Mesothelial cell of epicardium (in vitro differentiated cells): ENCODE measurements at regions not wholly inside any gene's neighbourhood (a gene's known extent, or its start where the extent isn't known, plus 50 kb on each side); places are given as distances from the start of the nearest gene placed in this dataset.

ENCODE experiments used
- DNase-seq, 2 experiments: peaks; one replicate each; pipeline ENCODE4 v3.0.0; 2021; ENCODE audit warnings: low spot score in 2 of 2; ENCODE audit not compliant: unreplicated experiment in 2 of 2
- H3K27ac Mint-ChIP-seq: 2 replicates; pipeline ENCODE4 v1.8.0; 2021; ENCODE audit warnings: mixed read lengths
- H3K27me3 Mint-ChIP-seq: 2 replicates; pipeline ENCODE4 v1.8.0; 2021; ENCODE audit warnings: low read depth, mixed read lengths
- H3K36me3 Mint-ChIP-seq: 2 replicates; pipeline ENCODE4 v1.8.0; 2021; ENCODE audit warnings: mixed read lengths
- H3K4me1 Mint-ChIP-seq: 2 replicates; pipeline ENCODE4 v1.8.0; 2021; ENCODE audit warnings: mixed read lengths
- H3K4me3 Mint-ChIP-seq: 2 replicates; pipeline ENCODE4 v1.8.0; 2021; ENCODE audit warnings: mild to moderate bottlenecking, moderate library complexity, mixed read lengths
- H3K9me3 Mint-ChIP-seq: 2 replicates; pipeline ENCODE4 v1.8.0; 2021; ENCODE audit warnings: mixed read lengths
- CTCF ChIP-seq: fragments of 200-600 bp; sonication (generic); IDR thresholded peaks from one replicate; pipeline ENCODE4 v1.5.0; 2021; ENCODE audit warnings: antibody characterized with exemption; ENCODE audit not compliant: unreplicated experiment

GRCh38 chr22:47308886-47309285 is 546.4 kb downstream of the TBC1D22A start:
- Mint-ChIP-seq H3K27me3 (no peaks in the 10 kb centered on the region), H3K9me3 (peaks cover 64% of the 10 kb centered on the region)
- DNase-seq, result no peak

GRCh38 chr22:47307822-47308221 is 545.4 kb downstream of the TBC1D22A start:
- Mint-ChIP-seq H3K4me3 (no peak overlapping the region), H3K9me3 (peaks cover 58% of the 10 kb centered on the region), H3K4me1 (no peaks in the 10 kb centered on the region), H3K27ac (no peak overlapping the region), H3K36me3 (no peaks in the 10 kb centered on the region), H3K27me3 (no peaks in the 10 kb centered on the region)
- TF ChIP-seq CTCF, result no peak
- DNase-seq, result no peak

More at GRCh38 chr22:47308886-47309285, 546.4 kb downstream of the TBC1D22A start:
- H3K4me1 Mint-ChIP-seq, result no peaks in the 10 kb centered on the region
- no peak overlapping the region for H3K4me3 Mint-ChIP-seq
- no peaks in the 10 kb centered on the region for H3K36me3 Mint-ChIP-seq
- TF ChIP-seq CTCF, result no peak
- no peak overlapping the region for H3K27ac Mint-ChIP-seq

- Mint-ChIP-seq H3K4me1 (no peaks in the 10 kb centered on the region), H3K27ac (no peak overlapping the region), H3K27me3 (no peaks in the 10 kb centered on the region), H3K9me3 (peaks cover 55% of the 10 kb centered on the region), H3K4me3 (no peak overlapping the region), H3K36me3 (no peaks in the 10 kb centered on the region)
- DNase-seq, result no peak
- no peak for TF ChIP-seq CTCF
Measured at GRCh38 chr22:47307326-47307725, 544.9 kb downstream of the TBC1D22A start.

- no peak overlapping the region for H3K27ac Mint-ChIP-seq
- no peak for TF ChIP-seq CTCF
- H3K27me3 Mint-ChIP-seq, result no peaks in the 10 kb centered on the region
- H3K4me3 Mint-ChIP-seq, result no peak overlapping the region
- no peaks in the 10 kb centered on the region for H3K4me1 Mint-ChIP-seq
- no peak for DNase-seq
- H3K36me3 Mint-ChIP-seq, result no peaks in the 10 kb centered on the region
- H3K9me3 Mint-ChIP-seq, result peaks cover 55% of the 10 kb centered on the region
Measured at GRCh38 chr22:47304854-47305253, 542.4 kb downstream of the TBC1D22A start.

GRCh38 chr22:47304191-47304831 is 541.9 kb downstream of the TBC1D22A start:
- TF ChIP-seq CTCF, result no peak
- no peaks in the 10 kb centered on the region for H3K27me3 Mint-ChIP-seq
- DNase-seq, result no peak
- H3K27ac Mint-ChIP-seq, result no peak overlapping the region
- no peaks in the 10 kb centered on the region for H3K4me1 Mint-ChIP-seq
- H3K9me3 Mint-ChIP-seq, result peaks cover 50% of the 10 kb centered on the region
- H3K4me3 Mint-ChIP-seq, result no peak overlapping the region
- H3K36me3 Mint-ChIP-seq, result no peaks in the 10 kb centered on the region
